ENCODE measurements at regions not wholly inside any gene's neighbourhood (a gene's known extent, or its start where the extent isn't known, plus 50 kb on each side); places are given as distances from the start of the nearest gene placed in this dataset.

DNA sequence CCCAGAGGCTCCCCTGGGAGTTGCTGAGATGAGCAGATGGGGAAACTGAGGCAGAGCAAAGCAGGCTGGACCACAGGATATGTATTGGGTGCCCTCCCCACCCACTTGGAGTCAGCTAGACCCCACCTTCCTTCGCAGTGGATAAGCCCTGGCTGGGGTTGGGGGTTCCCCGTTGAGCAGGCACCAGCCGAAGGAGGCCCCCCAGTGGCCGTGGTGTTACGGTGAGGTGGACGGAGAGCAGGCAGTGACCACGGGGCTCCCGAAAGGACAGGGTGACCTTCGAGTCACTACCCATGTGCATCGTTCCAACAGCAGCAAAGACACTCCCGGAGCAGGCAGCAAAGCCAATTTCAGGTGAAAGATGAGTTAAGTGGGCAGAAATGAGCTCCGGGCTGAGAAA is 62.4 kb upstream of the ADGRE5 start (continued):
- TF ChIP-seq, protein P1, sequence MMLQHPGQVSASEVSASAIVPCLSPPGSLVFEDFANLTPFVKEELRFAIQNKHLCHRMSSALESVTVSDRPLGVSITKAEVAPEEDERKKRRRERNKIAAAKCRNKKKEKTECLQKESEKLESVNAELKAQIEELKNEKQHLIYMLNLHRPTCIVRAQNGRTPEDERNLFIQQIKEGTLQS (IDR thresholded peaks at IDR 0.05): no peak
- TF ChIP-seq, protein P1 (CRISPR knock-in tag; conservative IDR thresholded peaks at IDR 0.05): no peak
- TF ChIP-seq ADNP (tag; IDR thresholded peaks at IDR 0.05) (no peak), ZKSCAN3 (CRISPR knock-in tag; IDR thresholded peaks at IDR 0.05) (no peak), HDAC1 (IDR thresholded peaks at IDR 0.05) (no peak), U2AF1 (optimal IDR thresholded peaks at IDR 0.05; ENCODE audit: low read depth, low read length) (no peak), STAT5B (CRISPR knock-in tag; IDR thresholded peaks at IDR 0.05) (no peak), SMAD2 (IDR thresholded peaks at IDR 0.05; ENCODE audit: low read depth, low read length) (no peak), KDM1A (IDR thresholded peaks at IDR 0.05) (no peak), IFI16 (CRISPR knock-in tag; IDR thresholded peaks at IDR 0.05) (no peak), SIRT6 (IDR thresholded peaks at IDR 0.05; ENCODE audit: low read depth, low read length) (no peak), KLF13 (tag; IDR thresholded peaks at IDR 0.05; ENCODE audit: borderline replicate concordance, low read depth) (no peak), ZNF146 (CRISPR knock-in tag; IDR thresholded peaks at IDR 0.05; ENCODE audit: unreplicated experiment) (no peak), TEAD2 (tag; IDR thresholded peaks at IDR 0.05) (no peak)
- TF ChIP-seq, protein P2, sequence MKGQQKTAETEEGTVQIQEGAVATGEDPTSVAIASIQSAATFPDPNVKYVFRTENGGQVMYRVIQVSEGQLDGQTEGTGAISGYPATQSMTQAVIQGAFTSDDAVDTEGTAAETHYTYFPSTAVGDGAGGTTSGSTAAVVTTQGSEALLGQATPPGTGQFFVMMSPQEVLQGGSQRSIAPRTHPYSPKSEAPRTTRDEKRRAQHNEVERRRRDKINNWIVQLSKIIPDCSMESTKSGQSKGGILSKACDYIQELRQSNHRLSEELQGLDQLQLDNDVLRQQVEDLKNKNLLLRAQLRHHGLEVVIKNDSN (CRISPR knock-in tag; IDR thresholded peaks at IDR 0.05): no peak
- TF ChIP-seq, protein P3, sequence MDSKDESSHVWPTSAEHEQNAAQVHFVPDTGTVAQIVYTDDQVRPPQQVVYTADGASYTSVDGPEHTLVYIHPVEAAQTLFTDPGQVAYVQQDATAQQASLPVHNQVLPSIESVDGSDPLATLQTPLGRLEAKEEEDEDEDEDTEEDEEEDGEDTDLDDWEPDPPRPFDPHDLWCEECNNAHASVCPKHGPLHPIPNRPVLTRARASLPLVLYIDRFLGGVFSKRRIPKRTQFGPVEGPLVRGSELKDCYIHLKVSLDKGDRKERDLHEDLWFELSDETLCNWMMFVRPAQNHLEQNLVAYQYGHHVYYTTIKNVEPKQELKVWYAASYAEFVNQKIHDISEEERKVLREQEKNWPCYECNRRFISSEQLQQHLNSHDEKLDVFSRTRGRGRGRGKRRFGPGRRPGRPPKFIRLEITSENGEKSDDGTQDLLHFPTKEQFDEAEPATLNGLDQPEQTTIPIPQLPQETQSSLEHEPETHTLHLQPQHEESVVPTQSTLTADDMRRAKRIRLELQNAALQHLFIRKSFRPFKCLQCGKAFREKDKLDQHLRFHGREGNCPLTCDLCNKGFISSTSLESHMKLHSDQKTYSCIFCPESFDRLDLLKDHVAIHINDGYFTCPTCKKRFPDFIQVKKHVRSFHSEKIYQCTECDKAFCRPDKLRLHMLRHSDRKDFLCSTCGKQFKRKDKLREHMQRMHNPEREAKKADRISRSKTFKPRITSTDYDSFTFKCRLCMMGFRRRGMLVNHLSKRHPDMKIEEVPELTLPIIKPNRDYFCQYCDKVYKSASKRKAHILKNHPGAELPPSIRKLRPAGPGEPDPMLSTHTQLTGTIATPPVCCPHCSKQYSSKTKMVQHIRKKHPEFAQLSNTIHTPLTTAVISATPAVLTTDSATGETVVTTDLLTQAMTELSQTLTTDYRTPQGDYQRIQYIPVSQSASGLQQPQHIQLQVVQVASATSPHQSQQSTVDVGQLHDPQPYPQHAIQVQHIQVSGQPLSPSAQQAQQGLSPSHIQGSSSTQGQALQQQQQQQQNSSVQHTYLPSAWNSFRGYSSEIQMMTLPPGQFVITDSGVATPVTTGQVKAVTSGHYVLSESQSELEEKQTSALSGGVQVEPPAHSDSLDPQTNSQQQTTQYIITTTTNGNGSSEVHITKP (IDR thresholded peaks at IDR 0.05; ENCODE audit: partially characterized antibody): peak; percentile 58
- TF ChIP-seq, protein P4, sequence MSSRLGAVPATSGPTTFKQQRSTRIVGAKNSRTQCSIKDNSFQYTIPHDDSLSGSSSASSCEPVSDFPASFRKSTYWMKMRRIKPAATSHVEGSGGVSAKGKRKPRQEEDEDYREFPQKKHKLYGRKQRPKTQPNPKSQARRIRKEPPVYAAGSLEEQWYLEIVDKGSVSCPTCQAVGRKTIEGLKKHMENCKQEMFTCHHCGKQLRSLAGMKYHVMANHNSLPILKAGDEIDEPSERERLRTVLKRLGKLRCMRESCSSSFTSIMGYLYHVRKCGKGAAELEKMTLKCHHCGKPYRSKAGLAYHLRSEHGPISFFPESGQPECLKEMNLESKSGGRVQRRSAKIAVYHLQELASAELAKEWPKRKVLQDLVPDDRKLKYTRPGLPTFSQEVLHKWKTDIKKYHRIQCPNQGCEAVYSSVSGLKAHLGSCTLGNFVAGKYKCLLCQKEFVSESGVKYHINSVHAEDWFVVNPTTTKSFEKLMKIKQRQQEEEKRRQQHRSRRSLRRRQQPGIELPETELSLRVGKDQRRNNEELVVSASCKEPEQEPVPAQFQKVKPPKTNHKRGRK (tag; IDR thresholded peaks at IDR 0.05): no peak

Data from K562 (cell line).